ENCODE measurements at regions not wholly inside any gene's neighbourhood (a gene's known extent, or its start where the extent isn't known, plus 50 kb on each side); places are given as distances from the start of the nearest gene placed in this dataset.

GRCh38 chr15:61537337-61537736 is 308.2 kb upstream of the RORA start:
- Mint-ChIP-seq H3K9me3 (peaks cover 2% of the 10 kb centered on the region), H3K4me3 (no peak overlapping the region), H3K4me1 (peaks cover 11% of the 10 kb centered on the region), H3K27me3 (ENCODE audit: insufficient read depth) (peaks cover 66% of the 10 kb centered on the region), H3K36me3 (ENCODE audit: low read depth) (no peaks in the 10 kb centered on the region), H3K27ac (no peak overlapping the region)
- Histone ChIP-seq H3K4me3 (ENCODE audit: low read length) (no peak overlapping the region), H3K27ac (ENCODE audit: low read depth, low read length) (no peak overlapping the region), H3K36me3 (ENCODE audit: control insufficient read depth, insufficient read depth, low read length) (no peaks in the 10 kb centered on the region), H3K9ac (ENCODE audit: extremely low read depth, low read length, poor library complexity, severe bottlenecking) (no peak overlapping the region), H3K27me3 (ENCODE audit: control insufficient read depth, insufficient read depth, low read length, poor library complexity, severe bottlenecking) (peaks cover 82% of the 10 kb centered on the region), H3K4me1 (ENCODE audit: control insufficient read depth, insufficient read depth, low read length) (no peaks in the 10 kb centered on the region), H3K9me3 (ENCODE audit: control insufficient read depth, low read length) (no peaks in the 10 kb centered on the region)
- no peak for TF ChIP-seq CTCF (conservative IDR thresholded peaks at IDR 0.05)
- no peak for DNase-seq
- 29 to 33% methylated on average over 3 of the region's 3 CpGs for WGBS, 2 experiments (ENCODE audit: insufficient coverage in 1 of 2, insufficient read length in 1 of 2)

GRCh38 chr15:61534986-61535385 is 305.9 kb upstream of the RORA start:
- Histone ChIP-seq H3K4me3 (ENCODE audit: low read length) (no peak overlapping the region), H3K9me3 (ENCODE audit: control insufficient read depth, low read length) (no peaks in the 10 kb centered on the region), H3K4me1 (ENCODE audit: control insufficient read depth, insufficient read depth, low read length) (no peaks in the 10 kb centered on the region), H3K27me3 (ENCODE audit: control insufficient read depth, insufficient read depth, low read length, poor library complexity, severe bottlenecking) (peaks cover 68% of the 10 kb centered on the region), H3K9ac (ENCODE audit: extremely low read depth, low read length, poor library complexity, severe bottlenecking) (no peak overlapping the region), H3K27ac (ENCODE audit: low read depth, low read length) (no peak overlapping the region), H3K36me3 (ENCODE audit: control insufficient read depth, insufficient read depth, low read length) (no peaks in the 10 kb centered on the region)
- no peak for DNase-seq
- Mint-ChIP-seq H3K9me3 (peaks cover 2% of the 10 kb centered on the region), H3K27ac (no peak overlapping the region), H3K4me1 (peaks cover 14% of the 10 kb centered on the region), H3K4me3 (no peak overlapping the region), H3K36me3 (ENCODE audit: low read depth) (no peaks in the 10 kb centered on the region), H3K27me3 (ENCODE audit: insufficient read depth) (peaks cover 63% of the 10 kb centered on the region)
- 92 to 94% methylated on average over 2 to 3 of the region's 3 CpGs for WGBS, 2 experiments (ENCODE audit: insufficient coverage in 1 of 2, insufficient read length in 1 of 2)
- TF ChIP-seq CTCF (conservative IDR thresholded peaks at IDR 0.05) = no peak

GRCh38 chr15:61530769-61531168 is 301.7 kb upstream of the RORA start:
- Mint-ChIP-seq H3K9me3 (no peaks in the 10 kb centered on the region), H3K4me3 (no peak overlapping the region), H3K36me3 (ENCODE audit: low read depth) (no peaks in the 10 kb centered on the region), H3K4me1 (peaks cover 25% of the 10 kb centered on the region), H3K27me3 (ENCODE audit: insufficient read depth) (peaks cover 26% of the 10 kb centered on the region), H3K27ac (no peak overlapping the region)
- Histone ChIP-seq H3K9me3 (ENCODE audit: control insufficient read depth, low read length) (no peaks in the 10 kb centered on the region), H3K27me3 (ENCODE audit: control insufficient read depth, insufficient read depth, low read length, poor library complexity, severe bottlenecking) (peaks cover 28% of the 10 kb centered on the region), H3K27ac (ENCODE audit: low read depth, low read length) (no peak overlapping the region), H3K4me3 (ENCODE audit: low read length) (no peak overlapping the region), H3K4me1 (ENCODE audit: control insufficient read depth, insufficient read depth, low read length) (peaks cover 12% of the 10 kb centered on the region), H3K36me3 (ENCODE audit: control insufficient read depth, insufficient read depth, low read length) (no peaks in the 10 kb centered on the region), H3K9ac (ENCODE audit: extremely low read depth, low read length, poor library complexity, severe bottlenecking) (no peak overlapping the region)
- DNase-seq = peak; percentile 71
- TF ChIP-seq CTCF (conservative IDR thresholded peaks at IDR 0.05) = peak; percentile 40
- WGBS, 2 experiments (ENCODE audit: insufficient coverage in 1 of 2, insufficient read length in 1 of 2) = 100% methylated on average over 1 of the region's 2 CpGs; no CpG with 5 or more reads in 1 of the 2 experiments

All from endodermal cell (in vitro differentiated cells).